ENCODE measurements at regions not wholly inside any gene's neighbourhood (a gene's known extent, or its start where the extent isn't known, plus 50 kb on each side); places are given as distances from the start of the nearest gene placed in this dataset.

DNA sequence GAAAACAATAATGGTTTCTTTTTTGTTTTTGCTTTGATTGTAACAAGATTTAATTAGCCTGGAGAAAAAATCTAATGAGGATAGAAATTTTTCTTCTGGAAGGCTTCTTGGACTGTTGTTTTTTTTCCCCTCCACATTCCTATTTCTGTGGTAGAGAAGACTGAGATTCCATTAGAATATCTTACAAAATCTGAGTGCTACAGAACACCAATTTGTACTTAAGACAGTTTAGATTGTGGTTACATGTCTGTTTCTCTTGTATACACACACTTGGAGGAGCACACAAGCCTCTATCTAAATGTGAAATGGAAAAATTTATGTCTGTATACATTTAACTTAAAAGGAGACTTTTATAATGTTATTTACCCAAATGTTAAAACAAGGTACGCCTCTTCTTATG is 176.9 kb upstream of the ARSJ start:
- no peak for DNase-seq (ENCODE audit: low spot score)
- in situ Hi-C loops (cut with MboI; ENCODE audit: low pct_unique_long_range_greater_than_20kb, low sequenced_read_pairs, unreplicated experiment) = no loop called here
- TF ChIP-seq, protein P1, sequence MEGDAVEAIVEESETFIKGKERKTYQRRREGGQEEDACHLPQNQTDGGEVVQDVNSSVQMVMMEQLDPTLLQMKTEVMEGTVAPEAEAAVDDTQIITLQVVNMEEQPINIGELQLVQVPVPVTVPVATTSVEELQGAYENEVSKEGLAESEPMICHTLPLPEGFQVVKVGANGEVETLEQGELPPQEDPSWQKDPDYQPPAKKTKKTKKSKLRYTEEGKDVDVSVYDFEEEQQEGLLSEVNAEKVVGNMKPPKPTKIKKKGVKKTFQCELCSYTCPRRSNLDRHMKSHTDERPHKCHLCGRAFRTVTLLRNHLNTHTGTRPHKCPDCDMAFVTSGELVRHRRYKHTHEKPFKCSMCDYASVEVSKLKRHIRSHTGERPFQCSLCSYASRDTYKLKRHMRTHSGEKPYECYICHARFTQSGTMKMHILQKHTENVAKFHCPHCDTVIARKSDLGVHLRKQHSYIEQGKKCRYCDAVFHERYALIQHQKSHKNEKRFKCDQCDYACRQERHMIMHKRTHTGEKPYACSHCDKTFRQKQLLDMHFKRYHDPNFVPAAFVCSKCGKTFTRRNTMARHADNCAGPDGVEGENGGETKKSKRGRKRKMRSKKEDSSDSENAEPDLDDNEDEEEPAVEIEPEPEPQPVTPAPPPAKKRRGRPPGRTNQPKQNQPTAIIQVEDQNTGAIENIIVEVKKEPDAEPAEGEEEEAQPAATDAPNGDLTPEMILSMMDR (IDR thresholded peaks at IDR 0.05; ENCODE audit: extremely low read depth, insufficient read depth, missing control alignments) = no peak

DNA sequence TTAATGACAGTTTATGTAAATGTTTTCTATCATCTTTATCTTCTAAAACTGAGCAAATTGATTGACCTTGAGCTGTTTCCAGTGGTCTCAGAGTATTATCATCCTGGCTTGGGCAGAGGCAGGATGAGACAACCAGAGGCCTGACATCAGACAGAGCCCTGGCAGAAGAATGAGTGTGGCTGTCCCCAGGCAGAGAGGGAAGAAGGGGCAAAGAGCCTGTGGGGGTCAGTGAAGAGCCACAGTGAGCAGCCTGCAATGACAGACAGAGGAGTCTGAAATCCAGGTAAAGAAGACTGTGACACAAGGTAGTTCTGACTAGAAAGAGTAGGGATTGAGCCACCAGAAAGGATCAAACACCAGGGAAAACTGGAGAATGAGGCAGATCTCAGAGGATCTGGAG is 182.4 kb upstream of the ARSJ start:
- in situ Hi-C loops (cut with MboI; ENCODE audit: low pct_unique_long_range_greater_than_20kb, low sequenced_read_pairs, unreplicated experiment) = no loop called here
- DNase-seq (ENCODE audit: low spot score) = no peak
- TF ChIP-seq, protein P1 (IDR thresholded peaks at IDR 0.05; ENCODE audit: extremely low read depth, insufficient read depth, missing control alignments) = no peak

DNA sequence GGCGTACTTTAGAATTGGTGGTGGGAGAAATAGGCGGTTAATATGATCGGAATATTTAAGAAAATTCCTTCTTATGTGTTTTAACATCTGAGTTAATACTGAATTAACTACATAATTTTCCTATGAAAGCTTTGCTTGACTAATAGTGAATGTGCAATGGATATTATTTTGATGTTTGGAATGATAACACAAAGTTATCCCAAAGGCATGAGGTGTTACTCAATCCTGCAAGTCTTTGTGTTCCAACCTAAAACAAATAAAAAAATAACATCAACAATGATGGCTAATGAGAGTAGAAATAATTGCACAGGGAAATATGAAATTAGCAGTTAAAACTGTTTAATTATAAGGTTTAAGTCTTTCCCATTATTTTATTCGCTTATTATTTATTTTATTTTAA is 183.6 kb upstream of the ARSJ start:
- TF ChIP-seq, protein P1 (IDR thresholded peaks at IDR 0.05; ENCODE audit: extremely low read depth, insufficient read depth, missing control alignments) = no peak
- no peak for DNase-seq (ENCODE audit: low spot score)
- in situ Hi-C loops (cut with MboI; ENCODE audit: low pct_unique_long_range_greater_than_20kb, low sequenced_read_pairs, unreplicated experiment) = no loop called here

DNA sequence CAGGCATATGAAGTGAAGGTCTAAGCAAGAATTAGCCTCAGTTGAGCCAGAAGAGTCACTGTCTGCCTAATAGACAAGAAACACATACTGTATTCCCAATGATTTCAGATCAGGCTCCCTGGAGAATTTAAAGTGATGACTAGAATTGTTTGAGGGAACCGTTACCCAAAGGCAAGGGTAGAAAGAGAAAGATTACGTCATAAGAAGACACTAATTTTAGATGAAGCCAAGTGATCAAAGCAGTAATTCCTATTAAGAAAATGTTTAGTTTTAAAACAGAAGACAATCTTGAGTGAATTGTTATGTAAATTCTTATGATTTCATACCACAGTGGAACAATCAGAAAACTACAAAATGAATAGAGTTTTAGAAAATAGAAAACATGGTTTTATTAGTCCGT is 194.5 kb upstream of the ARSJ start:
- TF ChIP-seq, protein P1 (IDR thresholded peaks at IDR 0.05; ENCODE audit: extremely low read depth, insufficient read depth, missing control alignments) = no peak
- DNase-seq (ENCODE audit: low spot score) = no peak
- in situ Hi-C loops (cut with MboI; ENCODE audit: low pct_unique_long_range_greater_than_20kb, low sequenced_read_pairs, unreplicated experiment) = no loop called here

DNA sequence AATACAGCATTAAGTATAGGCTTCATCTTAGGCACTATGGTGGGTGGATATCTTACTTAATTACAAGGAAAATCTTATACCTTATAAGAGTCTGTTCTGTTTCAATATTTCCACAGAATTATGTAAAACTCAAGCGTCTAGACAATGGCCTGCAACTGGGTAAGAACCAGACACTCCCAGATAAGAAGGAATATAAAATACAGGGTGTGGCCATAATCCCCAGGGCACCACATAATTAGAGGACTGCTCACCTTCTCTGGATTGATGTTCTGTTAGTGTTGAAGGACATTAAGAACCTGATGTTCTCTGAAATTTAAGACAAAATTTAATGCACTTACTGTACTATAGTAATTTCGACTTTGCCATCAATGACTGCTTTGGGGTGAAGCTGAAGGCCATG is 198.2 kb upstream of the ARSJ start:
- DNase-seq (ENCODE audit: low spot score) = no peak
- TF ChIP-seq, protein P1 (IDR thresholded peaks at IDR 0.05; ENCODE audit: extremely low read depth, insufficient read depth, missing control alignments) = no peak
- in situ Hi-C loops (cut with MboI; ENCODE audit: low pct_unique_long_range_greater_than_20kb, low sequenced_read_pairs, unreplicated experiment) = no loop called here

DNA sequence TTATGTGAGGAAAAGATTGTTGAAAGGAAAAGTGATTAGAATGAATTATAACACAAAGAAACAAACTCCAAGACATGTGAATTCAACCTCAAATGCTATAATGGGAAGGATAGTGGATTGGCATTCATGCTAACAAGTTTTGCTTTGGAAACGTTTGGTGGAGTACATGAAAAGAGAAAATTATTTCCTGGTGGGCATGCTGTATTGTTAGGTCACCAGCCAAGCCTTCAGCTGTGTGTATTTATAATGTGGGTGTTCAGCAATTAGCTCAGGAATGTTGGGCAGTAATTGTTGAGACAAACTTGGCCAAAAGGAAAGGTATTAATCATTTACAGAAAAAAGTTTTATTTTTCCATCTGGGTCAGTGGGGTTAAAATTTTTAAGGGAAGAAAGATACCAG is 198.9 kb upstream of the ARSJ start:
- in situ Hi-C loops (cut with MboI; ENCODE audit: low pct_unique_long_range_greater_than_20kb, low sequenced_read_pairs, unreplicated experiment) = no loop called here
- no peak for DNase-seq (ENCODE audit: low spot score)
- TF ChIP-seq, protein P1 (IDR thresholded peaks at IDR 0.05; ENCODE audit: extremely low read depth, insufficient read depth, missing control alignments) = no peak

DNA sequence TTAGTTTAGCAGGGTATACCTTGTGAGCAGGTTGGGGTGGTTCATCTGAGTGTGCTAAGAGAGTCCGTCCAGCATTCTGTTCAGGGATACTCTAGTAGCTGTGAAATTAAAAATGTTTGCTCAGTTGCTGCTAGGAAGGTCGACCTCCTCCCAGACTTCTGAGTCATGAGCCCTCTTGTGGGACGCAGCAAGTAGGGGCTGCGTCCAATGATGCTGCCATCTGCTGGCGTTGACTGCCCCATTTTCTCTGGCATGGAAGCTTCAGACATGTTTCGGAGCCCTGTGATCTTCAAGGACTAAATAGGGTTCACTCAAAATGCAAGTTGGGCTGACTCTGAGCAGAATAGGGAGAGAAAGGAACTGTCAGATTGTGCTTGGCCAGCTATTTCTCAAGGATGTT is 201.0 kb upstream of the ARSJ start:
- DNase-seq (ENCODE audit: low spot score) = no peak
- TF ChIP-seq, protein P1 (IDR thresholded peaks at IDR 0.05; ENCODE audit: extremely low read depth, insufficient read depth, missing control alignments) = peak; percentile 39
- in situ Hi-C loops (cut with MboI; ENCODE audit: low pct_unique_long_range_greater_than_20kb, low sequenced_read_pairs, unreplicated experiment) = no loop called here

All from GM13977 (cell line).